ENCODE measurements at regions not wholly inside any gene's neighbourhood (a gene's known extent, or its start where the extent isn't known, plus 50 kb on each side); places are given as distances from the start of the nearest gene placed in this dataset.

DNA sequence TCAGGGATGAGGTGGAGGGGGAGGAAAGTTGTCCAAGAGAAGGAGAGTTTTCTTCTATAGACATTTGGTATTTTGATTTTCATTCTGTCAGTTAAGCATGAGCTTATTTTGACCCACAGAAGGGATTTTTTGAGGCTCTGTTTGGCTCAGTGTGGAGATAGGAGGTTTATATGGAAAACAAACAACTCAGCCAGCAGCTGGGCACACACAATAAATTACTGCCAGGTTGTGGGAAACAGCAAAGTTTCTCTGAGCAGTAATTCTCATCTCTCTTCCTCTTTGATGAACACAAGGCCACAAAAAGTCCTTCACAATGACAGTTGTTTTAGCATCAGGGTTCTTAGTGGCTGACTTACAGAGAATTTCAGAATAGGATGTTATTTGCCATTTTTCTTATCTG, 486.1 kb downstream of the KDM4C start (continued):
- TF ChIP-seq PRDM6 (tag by site-specific recombination; IDR thresholded peaks at IDR 0.05) = no peak
- no peak for TF ChIP-seq ZNF677 (tag by site-specific recombination; IDR thresholded peaks at IDR 0.05)
- no peak for TF ChIP-seq ZNF133 (tag by site-specific recombination; IDR thresholded peaks at IDR 0.05)
- no peak for TF ChIP-seq ZBTB7A (tag by site-specific recombination; IDR thresholded peaks at IDR 0.05; ENCODE audit: low read depth)

DNA sequence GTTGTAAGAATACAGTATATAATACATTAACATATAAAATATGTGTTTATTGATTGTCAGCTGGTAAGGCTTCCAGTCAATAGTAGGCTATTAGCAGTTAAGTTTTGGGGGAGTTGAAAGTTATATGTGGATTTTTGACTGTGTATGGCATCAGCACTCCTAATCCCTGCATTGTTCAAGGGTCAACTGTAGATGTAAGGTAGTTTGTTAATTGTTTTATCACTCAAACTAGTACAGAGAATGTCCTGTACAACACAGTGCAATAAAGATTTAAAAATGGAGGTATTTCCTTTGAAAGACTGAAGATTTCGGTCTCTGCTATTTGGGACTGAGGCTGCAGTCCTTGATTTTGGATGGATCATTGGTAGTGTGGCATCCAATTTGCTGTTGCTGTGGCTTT, 484.4 kb downstream of the KDM4C start:
- no peak overlapping the region for H3K27ac ChIP-seq (ENCODE audit: extremely low read depth, low read depth, low read length)
- CTCF ChIA-PET = no interaction called here
- TF ChIP-seq ZNF391 (tag by site-specific recombination; IDR thresholded peaks at IDR 0.05; ENCODE audit: borderline replicate concordance, low read depth) (no peak), OSR2 (tag by site-specific recombination; IDR thresholded peaks at IDR 0.05) (no peak), ZNF248 (tag by site-specific recombination; IDR thresholded peaks at IDR 0.05) (no peak), ZNF404 (tag by site-specific recombination; IDR thresholded peaks at IDR 0.05) (no peak)
- no peaks in the 10 kb centered on the region for H3K36me3 ChIP-seq (ENCODE audit: control insufficient read depth in 2 of 2, insufficient read depth in 1 of 2, low read length in 2 of 2)
- H3K4me3 ChIP-seq (ENCODE audit: low read depth, low read length) = no peak overlapping the region
- POLR2A ChIA-PET = no interaction called here
- H3K9me3 ChIP-seq (ENCODE audit: control insufficient read depth, insufficient read depth, low read depth, low read length) = no peaks in the 10 kb centered on the region
- H3K4me1 ChIP-seq (ENCODE audit: control insufficient read depth, insufficient read depth, low read length) = 0 out of 2 replicates have a peak, but pooled peaks cover 2% of the 10 kb centered on the region

- H3K36me3 ChIP-seq (ENCODE audit: control insufficient read depth in 2 of 2, insufficient read depth in 1 of 2, low read length in 2 of 2) = no peaks in the 10 kb centered on the region
- ChIA-PET POLR2A (no interaction called here), CTCF (no interaction called here)
- no peak overlapping the region for H3K4me3 ChIP-seq (ENCODE audit: low read depth, low read length)
- H3K27ac ChIP-seq (ENCODE audit: extremely low read depth, low read depth, low read length) = no peak overlapping the region
- 0 out of 2 replicates have a peak, but pooled peaks cover 4% of the 10 kb centered on the region for H3K4me1 ChIP-seq (ENCODE audit: control insufficient read depth, insufficient read depth, low read length)
- TF ChIP-seq ZNF701 (tag by site-specific recombination; IDR thresholded peaks at IDR 0.05) (no peak), ZNF2 (tag by site-specific recombination; IDR thresholded peaks at IDR 0.05) (no peak), ZFP41 (tag by site-specific recombination; IDR thresholded peaks at IDR 0.05; ENCODE audit: borderline replicate concordance) (no peak), ZNF404 (tag by site-specific recombination; IDR thresholded peaks at IDR 0.05) (no peak), HOXD13 (CRISPR knock-in tag; IDR thresholded peaks at IDR 0.05; ENCODE audit: borderline replicate concordance) (no peak), GLIS1 (tag by site-specific recombination; IDR thresholded peaks at IDR 0.05) (no peak), ZNF521 (tag by site-specific recombination; IDR thresholded peaks at IDR 0.05) (no peak), KLF1 (tag by site-specific recombination; IDR thresholded peaks at IDR 0.05) (no peak), ZNF292 (tag by site-specific recombination; IDR thresholded peaks at IDR 0.05; ENCODE audit: borderline replicate concordance, low read depth) (no peak), ZNF830 (tag by site-specific recombination; IDR thresholded peaks at IDR 0.05; ENCODE audit: low read depth) (no peak)
- no peaks in the 10 kb centered on the region for H3K9me3 ChIP-seq (ENCODE audit: control insufficient read depth, insufficient read depth, low read depth, low read length)
These were observed 483.9 kb downstream of the KDM4C start for GRCh38 chr9:7241694-7242093.

DNA sequence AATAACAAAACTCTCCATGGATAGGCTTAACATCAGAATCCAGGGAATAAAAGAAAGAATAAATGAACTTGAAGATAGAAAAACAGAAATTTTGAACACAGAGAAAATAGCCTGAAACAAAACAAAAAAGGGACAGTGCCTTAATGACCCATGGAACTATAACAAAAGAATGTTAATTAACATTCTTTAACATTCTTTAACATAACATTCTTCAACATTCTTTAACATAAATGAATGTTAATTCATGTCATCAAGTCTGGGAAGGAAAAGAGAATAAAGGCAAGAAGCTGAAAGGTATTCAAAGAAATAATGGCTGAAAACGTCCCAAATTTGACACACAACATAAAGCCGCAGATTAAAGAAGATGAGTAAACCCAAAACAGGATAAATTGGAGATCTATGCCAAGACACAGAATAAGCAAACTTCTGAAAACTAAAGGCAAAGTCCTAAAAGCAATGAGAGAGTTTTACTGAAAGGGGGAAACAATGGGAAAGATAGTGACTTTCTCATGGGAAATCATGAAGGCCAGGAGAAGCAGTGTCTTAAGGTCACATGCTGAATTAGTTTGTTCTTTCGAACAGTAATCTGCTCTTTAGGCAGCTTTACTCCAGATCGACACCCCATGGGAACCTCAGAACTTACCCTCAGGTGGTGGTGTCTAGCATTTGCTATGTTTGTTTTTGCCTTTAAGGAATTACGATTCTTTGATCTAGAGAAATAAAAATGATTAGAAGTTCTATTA, 483.0 kb downstream of the KDM4C start:
- ChIA-PET CTCF (no interaction called here), POLR2A (no interaction called here)
- Histone ChIP-seq H3K27ac (ENCODE audit: extremely low read depth, low read depth, low read length) (no peak overlapping the region), H3K4me3 (ENCODE audit: low read depth, low read length) (no peak overlapping the region), H3K36me3 (ENCODE audit: control insufficient read depth in 2 of 2, insufficient read depth in 1 of 2, low read length in 2 of 2) (no peaks in the 10 kb centered on the region), H3K4me1 (ENCODE audit: control insufficient read depth, insufficient read depth, low read length) (0 out of 2 replicates have a peak, but pooled peaks cover 4% of the 10 kb centered on the region), H3K9me3 (ENCODE audit: control insufficient read depth, insufficient read depth, low read depth, low read length) (no peaks in the 10 kb centered on the region)
- TF ChIP-seq GLI2 (tag by site-specific recombination; IDR thresholded peaks at IDR 0.05; ENCODE audit: borderline replicate concordance, low read depth) (no peak), SCRT1 (tag by site-specific recombination; IDR thresholded peaks at IDR 0.05; ENCODE audit: borderline replicate concordance) (no peak), ZNF518A (tag by site-specific recombination; conservative IDR thresholded peaks at IDR 0.05; ENCODE audit: low read depth) (no peak), ZNF138 (tag by site-specific recombination; IDR thresholded peaks at IDR 0.05; ENCODE audit: borderline replicate concordance) (no peak), REPIN1 (tag by site-specific recombination; IDR thresholded peaks at IDR 0.05; ENCODE audit: low read depth) (no peak), KLF17 (tag by site-specific recombination; IDR thresholded peaks at IDR 0.05) (no peak)

All from HEK293 (cell line).